ENCODE measurements at regions not wholly inside any gene's neighbourhood (a gene's known extent, or its start where the extent isn't known, plus 50 kb on each side); places are given as distances from the start of the nearest gene placed in this dataset.
"Not testable (repeated sequence)": the region's sequence is repeated elsewhere in the genome, so short reads cannot be mapped to it uniquely, and the experiment has no call there.

DNA sequence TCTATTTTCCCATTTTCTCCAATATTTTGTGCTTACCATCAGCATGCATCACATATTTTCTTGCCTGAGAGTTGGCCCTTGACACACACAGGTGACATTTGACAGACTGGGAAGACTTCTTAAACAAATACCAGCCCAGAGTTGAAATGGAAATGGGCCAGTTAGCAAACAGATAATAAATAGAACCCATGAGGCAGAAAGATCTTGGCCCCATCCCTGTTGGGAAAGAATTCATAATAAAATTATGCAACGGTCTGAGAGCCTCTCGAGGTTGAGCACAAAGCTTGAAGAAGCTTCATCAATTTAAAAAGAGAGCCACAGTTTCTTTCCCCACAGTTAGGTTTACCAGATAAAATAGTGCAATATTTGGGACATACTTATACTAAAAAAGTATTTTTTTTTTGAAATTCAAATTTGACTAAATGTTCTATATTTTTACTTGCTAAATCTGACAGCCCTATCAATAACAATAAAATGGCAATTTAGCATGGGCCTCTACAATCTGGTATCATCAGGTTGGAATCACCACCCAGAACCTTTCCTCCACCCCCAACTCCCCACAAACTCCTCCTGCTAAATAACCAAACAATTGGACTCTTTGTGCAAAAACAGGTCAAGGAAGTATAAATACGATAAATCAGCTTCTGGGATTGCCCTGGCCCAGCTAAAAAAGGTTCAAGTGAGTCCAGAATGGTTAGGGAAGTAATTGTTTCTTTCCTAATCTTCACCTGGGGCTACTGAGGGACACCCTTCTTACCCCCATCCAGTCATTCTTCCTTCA is 129.8 kb downstream of the CD164 start:
- no peak for DNase-seq

DNA sequence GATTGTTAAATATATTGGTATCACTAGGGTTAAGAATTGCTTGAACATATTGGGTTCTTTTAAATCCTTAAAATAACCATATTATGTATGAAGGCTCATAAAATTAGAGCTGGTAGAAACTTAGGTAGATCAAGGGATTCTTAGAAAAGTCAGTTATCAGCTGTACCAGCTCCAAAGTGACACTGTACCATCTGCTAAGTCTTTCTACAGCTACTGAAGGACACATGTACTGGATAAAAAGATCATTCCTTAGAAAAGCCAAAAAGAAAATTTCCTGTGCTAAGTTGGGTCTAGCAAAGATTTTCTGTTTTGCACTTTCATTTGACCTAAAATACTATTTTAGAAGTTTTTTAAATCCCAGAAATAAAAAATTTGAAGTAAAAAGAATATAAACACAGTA is 130.4 kb downstream of the CD164 start:
- no peak for DNase-seq

DNA sequence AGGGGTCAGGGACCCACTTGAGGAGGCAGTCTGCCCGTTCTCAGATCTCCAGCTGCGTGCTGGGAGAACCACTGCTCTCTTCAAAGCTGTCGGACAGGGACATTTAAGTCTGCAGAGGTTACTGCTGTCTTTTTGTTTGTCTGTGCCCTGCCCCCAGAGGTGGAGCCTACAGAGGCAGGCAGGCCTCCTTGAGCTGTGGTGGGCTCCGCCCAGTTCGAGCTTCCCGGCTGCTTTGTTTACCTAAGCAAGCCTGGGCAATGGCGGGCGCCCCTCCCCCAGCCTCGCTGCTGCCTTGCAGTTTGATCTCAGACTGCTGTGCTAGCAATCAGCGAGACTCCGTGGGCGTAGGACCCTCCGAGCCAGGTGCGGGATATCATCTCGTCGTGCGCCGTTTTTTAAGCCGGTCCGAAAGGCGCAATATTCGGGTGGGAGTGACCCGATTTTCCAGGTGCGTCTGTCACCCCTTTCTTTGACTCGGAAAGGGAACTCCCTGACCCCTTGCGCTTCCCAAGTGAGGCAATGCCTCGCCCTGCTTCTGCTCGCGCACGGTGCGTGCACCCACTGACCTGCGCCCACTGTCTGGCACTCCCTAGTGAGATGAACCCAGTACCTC is 131.6 kb downstream of the CD164 start:
- not testable (repeated sequence) for DNase-seq

DNA sequence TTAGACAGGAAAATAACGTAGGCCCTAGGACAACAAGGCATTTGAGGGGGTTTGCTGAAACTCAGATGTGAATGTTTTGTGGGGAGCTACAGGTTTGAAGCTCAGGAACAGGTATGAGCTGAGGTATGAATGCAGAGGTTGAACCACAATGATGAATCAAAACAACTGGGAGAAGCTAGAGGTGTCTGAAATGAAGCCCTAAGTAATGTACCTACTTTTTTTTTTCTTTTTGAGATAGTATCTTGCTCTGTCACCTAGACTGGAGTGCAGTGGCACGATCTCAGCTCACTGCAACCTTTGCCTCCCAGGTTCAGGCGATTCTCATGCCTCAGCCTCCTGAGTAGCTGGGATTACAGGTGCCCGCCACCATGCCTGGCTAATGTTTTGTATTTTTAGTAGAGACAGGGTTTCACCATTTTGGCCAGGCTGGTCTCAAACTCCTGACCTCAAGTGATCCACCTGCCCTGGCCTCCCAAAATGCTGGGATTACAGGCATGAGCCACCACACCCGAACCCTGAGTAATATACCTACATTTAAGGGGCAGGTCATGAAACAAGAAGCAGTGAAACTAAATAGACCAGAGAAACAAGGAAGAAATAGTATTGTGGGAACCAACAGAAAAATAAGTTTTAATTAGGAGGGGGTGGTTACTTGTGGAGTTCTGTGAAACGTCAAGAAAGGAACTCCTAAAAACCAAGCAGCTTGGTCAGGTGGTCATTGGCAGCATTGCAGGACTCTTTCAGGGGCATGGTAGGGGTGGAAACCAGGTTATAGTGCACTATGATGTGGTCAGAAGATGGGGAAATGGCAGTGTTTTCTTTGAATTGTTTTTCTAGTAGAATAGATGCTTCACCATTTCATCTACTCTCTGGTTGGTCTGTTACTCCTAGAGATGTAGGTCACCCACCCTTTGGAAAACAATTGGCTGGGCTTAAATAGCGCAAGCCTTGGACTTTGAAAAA is 138.1 kb downstream of the CD164 start:
- DNase-seq: no peak

DNA sequence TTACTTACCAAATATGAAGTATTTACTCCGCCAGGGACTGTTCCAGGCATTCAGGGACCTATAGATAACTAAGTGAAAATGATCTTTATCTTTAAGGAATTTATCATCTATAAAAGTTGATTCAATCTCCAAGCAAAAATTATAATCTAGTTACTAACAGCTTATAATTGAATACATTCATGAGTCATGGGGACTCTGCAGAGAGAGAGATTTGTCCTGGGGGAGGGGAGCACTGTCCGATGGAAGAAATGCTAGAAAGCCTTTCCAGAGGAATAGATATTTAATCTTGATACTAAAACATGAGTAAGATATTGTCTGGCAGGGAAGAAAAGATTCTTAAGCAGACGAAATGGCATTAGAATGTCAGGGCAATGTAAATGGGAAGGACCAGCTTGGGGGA is 139.3 kb downstream of the CD164 start:
- DNase-seq: no peak

DNA sequence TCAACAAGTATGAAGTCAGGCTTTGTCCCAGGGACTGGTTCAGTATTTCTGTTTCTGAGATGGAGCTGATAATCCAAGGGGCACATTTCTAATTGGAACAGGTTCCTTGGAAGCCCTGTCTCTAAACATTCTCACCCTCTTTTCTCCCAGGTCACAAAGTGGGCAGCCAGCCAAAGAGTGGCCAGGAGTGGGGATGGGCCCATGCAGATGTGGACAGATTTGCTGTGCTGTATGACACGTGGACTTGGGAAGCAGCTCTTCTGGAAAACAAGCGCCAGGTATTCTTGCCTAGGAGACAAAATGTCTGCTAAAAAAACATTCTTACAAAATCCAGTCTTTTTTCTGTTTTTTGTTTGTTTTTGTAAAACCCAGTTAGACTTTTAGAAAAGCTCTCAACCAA is 140.2 kb downstream of the CD164 start:
- DNase-seq: no peak

DNA sequence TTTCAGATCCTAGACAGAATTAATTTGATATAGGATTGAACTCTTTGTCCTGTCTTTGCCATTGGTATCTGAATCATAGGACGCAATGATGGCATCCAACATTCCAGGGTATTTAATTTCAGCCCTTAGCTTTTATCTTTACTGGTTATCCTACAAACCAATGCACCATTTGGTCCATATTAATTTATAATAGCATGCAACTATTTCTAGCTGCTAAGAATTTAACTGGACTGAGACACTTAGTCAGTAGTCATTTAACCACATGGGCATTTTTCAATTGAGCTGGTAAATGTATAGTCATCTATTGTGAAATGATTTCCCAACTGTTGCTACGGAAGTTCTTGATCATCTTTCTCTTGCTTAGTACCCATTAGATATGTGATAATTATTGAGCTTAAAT is 141.1 kb downstream of the CD164 start:
- no peak for DNase-seq

DNA sequence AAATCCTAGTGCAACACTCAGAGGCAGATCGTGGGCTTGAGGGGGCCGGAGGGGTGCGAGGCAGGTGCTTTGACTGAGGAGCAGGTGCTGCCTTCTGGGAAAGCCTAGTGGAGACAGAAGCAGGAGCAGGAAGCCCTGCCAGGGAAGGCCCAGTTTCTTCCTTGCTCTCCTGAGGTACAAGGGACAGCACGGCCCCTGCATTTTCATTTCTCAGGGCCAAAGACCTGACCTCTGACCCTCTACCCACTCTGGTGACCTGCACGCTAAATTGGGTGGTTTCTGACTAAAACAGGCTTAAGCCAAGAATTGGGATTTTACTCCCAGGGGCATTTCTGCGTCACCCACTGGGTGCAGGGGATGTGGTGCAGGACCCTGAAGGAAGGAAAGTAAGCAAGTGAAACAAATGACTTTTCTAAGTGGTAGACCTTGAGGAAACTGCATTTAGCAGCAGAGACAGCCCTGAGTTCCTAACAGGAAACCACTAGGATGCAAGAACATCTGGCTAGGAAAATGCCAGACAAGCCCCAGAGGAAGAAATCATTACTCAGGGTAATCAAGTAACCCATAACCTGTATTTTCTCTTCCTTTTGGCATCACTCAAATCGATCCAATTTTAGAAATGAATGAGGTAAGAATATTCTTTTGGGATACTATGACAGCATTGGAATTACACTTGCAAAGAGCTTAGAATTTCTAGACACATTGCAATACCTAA is 141.7 kb downstream of the CD164 start:
- DNase-seq: no peak

DNA sequence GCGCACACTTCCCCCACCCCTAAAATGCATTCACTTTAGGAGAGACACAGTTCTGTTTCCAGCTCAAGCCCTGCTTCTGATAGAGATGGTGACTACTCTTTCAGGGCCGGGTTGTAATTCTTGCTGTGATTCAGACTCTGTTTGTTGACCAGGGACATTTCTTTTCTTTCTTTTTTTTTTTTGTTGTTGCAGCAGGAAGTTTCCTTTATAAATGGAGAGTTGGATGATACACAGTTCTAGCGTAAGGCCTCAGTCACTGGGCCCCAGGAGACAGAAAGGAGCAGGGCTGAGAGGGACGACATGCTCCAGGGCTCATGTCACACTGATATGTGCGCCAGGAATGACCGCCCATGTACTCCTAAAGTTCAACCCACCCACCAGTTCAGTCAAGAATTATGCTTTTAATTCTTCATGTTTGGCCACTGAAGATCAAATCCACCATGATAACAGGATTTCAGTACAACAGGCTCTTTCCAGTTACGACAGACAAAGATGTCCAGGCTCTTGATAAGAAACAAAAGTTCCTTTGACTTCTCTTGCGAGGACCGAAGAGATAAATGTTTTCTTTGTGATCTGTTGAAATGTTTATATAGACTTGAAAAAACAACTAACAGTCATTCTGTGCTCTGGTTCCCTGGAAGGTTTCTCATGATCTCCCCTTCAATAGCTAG is 142.5 kb downstream of the CD164 start:
- DNase-seq: no peak

DNA sequence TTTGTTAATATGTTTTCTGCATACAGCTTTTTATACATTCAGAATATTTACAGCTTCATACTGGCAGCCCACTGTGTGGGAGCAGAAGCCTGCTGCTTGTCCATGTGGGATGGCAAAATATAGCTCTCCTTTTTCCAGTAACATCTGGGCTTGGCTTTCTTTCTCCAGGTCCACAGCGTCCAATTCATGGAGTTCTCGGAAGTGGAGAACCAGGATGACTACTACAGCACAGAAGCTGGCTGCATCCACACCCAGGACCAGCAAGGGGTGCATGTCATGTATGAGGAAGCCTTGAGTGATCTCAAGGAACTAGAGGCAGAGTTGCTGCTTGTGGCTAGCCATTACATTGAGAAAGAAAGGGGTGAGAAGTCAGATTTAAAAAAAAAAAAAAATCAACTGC is 143.1 kb downstream of the CD164 start:
- DNase-seq: no peak

DNA sequence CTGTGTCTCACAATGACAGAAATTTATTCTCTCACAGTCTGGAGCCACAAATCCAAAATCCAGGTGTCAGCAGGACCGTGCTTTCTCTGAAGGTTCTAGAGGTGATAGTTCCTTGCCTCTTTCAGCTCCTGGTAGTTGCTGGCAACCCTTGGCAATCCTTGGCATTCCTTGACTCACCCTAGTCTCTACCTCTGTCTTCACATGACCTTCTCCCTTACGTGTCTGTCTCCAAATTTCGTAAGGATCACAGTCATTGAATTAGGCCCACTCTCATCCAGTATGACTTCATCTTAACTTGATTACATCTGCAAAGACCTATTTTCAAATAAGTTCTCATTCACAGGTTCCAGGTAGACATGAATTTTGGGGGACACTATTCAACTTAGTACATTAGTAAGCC is 143.1 kb downstream of the CEP57L1 start:
- no peak for DNase-seq

DNA sequence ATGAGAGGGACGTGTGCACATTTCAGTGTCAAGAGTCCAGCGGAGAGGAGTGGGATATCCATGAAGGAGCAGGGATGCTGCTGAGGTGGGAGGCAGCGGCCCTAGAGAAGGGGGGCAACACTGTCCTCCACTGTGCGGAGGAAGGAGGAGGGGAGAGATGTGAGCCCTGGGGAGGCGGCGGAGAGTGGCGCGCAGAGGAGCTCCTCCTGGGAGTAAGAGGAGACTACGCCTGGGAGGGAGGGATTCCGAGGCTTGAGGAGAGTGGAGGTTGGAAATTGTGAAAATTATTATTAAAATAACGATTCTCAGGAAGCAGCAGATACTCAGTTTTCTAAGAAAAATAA is 142.7 kb downstream of the CEP57L1 start:
- DNase-seq: no peak

DNA sequence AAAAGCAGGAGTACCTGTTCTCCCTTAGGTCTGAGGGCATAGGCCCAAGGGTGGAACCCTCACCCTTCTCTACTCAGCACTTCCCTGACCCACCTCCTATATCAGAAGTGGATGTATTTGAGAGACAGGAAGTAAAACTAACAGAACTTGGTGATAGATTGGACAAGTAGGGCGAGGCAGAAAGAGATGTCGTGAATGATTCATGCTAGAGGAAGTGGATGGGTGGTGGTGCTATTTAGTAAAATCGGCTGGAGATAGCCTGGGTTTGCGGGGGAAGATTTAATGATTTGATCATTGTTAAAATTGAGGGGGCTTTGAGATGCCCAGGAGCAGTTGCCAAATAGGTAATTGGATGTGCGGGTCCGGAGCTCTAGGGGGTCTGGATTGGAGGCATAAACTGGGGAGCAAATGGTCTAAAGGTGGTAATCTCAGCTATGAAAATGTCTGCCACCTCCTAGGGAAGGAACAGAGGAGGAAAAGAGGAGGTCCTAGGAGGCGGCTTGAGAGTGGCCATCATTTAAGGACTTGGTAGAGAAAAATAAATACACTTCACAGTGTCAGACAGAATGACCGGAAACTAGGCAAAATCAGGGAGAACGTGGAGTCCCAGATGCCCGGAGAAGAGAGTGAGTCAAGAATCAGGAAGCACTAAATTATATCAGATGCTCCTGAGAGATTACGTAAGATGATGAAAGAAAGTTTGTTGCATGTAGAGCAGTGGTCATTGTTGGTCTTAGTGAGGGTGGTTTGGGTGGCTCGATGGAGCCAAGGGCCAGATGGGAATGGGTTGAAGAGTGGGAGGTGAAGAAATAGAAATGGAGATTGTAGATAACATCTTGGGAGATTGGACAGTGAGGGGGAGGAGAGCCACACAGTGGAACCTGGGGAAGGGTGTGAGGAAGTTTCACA is 142.0 kb downstream of the CEP57L1 start:
- DNase-seq: peak in 1 of 5 donors; percentile 40

DNA sequence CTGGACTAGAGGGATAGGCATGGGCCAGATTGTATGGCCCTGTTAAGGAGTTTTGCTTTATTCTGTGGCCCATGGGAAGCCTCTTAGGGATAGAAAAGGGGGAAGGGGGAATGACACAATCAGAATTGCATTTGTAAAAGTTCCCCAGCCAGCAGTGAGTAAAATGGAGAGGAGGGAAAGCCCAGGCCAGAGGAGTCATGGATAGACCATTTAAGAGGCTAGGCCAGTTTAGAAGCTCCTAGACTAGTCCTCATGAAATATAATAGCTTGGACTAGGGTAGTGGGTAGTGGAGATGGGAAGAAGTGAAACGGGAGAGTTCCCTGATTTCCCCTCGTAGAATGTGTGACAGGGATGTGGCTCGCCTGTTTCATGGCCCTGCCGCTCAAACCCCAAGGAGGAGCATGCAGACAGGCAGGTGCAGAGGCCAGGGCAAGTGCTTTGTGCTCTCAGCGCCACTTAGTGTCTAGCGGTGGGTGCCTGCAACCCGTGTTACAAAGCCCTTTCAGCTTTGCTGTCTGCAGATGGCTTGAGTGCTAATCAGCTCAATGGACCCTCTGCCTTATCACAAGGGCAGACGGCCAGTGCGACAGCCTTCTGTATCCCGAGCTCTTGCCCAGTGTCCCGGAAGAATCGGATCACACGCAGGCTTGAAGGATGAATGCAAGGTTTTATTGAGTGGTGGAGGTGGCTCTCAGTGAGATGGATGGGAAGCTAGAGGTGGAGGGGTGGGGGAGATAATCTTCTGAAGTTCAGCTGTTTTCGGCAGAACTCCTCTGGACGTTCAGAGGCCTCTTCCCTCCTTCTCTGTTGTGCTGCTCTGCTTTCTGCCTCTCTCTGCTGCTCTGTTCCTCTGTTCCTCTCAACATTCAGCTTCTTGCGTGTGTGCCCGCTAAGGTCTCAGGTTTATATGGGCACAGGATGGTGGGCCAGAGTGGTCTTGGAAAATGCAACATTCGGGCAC is 141.1 kb downstream of the CEP57L1 start:
- DNase-seq: peak in 1 of 5 donors; percentile 9

DNA sequence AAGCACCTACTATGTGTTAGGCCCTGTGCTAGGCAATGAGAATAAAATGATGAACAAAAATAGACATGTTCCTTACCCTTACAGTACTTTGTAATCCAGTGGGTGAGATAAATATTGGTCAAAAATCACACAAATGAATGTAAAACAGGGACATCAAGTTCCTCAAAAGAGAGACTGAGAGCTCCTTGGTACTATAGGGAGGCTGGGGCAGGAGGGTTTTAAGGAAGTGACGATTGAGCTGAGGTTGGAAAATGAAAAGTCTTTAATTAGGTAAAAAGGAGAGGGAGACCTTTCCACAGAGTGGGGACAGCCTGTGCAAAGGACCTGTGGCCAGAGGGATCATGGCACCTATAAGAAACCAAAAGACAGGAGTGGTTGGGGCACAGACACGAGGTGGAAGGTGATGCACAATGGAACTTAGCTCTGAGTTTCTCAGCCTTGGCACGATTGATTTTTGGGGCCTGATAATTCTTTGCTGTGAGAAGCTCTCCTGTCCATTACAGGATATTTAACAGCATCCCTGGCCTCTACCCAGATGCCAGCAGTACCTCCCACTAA is 140.3 kb downstream of the CEP57L1 start:
- no peak for DNase-seq

DNA sequence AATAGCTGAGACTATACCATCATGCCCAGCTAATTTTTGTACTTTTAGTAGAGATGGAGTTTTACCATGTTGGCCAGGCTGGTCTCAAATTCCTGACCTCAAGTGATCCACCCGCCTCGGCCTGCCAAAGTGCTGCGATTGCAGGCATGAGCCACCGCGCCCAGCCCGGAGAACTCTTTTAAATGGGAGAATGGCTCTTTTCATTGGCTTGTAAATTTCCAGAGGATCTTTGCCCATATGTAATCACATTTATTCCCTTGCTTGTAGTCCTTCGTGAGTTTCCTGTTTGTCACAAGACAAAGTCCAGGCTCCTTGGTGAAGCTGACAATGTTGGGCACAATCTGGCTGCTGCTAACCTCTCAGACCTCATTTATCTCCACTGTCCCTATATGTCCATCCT is 135.1 kb downstream of the CEP57L1 start:
- no peak for DNase-seq

DNA sequence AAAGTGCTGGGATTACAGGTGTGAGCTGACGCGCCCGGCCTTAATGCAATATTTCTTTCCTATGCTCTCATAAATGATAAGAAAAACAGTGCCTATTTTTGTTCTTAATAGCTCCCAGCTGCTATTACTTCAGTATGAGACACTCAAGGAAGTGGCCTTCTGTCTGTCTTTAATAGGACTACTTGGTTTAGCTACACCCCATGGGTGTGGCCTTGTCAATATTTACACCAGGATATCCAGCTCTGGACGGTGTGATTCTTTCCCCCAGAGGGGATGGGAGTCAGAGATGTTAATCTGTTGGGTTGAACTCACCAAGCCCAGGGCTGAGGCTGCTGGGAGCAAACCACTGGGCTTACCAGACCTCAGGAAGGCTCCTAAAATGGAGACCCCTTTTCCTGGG is 134.2 kb downstream of the CEP57L1 start:
- no peak for DNase-seq

DNA sequence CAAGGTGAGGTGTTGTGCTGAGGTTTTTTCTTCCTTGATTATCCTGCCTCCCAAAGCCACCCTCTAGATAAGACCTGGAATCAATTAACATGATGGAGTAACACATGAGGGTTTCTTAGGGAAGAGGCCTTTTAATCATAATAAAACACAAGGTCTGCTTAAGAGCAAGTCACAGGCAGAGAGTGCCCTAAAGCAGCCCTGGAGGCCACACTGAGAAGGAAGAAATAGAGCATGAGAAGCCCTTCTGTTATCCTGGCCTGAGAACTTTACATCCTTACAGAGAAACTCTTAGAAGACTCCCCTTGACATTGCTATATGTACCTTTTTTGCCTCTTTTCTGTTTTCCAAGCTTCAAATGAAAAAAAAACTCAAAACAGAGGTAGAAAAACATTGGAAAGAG is 132.3 kb downstream of the CEP57L1 start:
- DNase-seq: no peak

DNA sequence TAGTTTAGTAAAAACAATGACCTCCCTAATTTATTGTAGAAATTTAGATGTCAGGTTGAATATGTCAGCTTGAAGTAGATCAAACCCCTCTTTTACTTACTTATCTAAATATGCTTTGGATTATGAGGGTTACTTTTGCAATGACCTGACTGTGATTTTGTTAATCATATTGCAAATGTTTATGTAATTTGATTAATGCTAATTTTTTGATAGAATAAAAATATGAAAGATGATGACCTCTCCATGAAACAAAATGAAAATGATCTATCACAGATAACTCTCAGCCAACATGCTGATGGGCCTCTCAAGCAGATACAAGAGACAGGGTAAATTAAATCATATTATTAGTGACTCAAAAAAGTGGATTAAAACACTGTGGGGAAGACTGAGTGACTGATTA is 131.0 kb downstream of the CEP57L1 start:
- no peak for DNase-seq

DNA sequence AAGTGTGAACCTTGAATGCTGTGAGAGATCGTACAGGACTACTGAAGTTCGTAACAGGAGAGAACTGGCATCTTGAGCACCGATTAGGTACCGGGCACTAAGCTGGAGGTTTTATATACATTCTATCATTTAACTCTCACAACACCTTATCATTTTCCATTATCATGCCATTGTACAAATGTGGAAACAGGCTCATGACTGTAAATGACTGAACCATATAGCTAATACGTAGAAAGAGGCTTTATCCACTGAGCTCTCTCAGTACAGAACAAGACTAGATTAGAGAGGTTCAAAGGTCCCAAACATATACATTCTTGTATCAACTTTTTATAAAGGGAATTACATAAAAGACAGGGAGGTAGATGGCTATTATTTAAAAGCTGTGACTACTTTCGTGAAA is 130.6 kb downstream of the CEP57L1 start:
- DNase-seq: no peak
